HCT116 (cell line): ENCODE measurements at regions not wholly inside any gene's neighbourhood (a gene's known extent, or its start where the extent isn't known, plus 50 kb on each side); places are given as distances from the start of the nearest gene placed in this dataset.

Source experiments
- ATAC-seq: fragments of 200-7000 bp; cut with Tn5 transposase; 2 replicates; pipeline ENCODE4 v1.9.1; 2020; ENCODE audit warnings: mild to moderate bottlenecking, moderate library complexity
- BruUV-seq: library from RNA; stranded (reverse); fragments of 400-500 nt; replicated peaks from 2 replicates; lab custom pipeline; 2021; lab: Mats Ljungman, UMichigan
- CTCF ChIA-PET: fragments of 300-600 bp; sonication (Branson Sonifier 250); formaldehyde crosslinking; loops from one replicate; lab custom pipeline; 2021; ENCODE audit warnings: antibody characterized with exemption; lab: Charles Lee
- POLR2A ChIA-PET: fragments of 300-600, 350-600 bp; sonication (Branson Sonifier 250); formaldehyde crosslinking; loops from one replicate; lab custom pipeline; 2021; ENCODE audit warnings: antibody characterized with exemption; lab: Charles Lee
- RAD21 ChIA-PET, 2 experiments: fragments of 300-600 bp; sonication (Branson Sonifier 250); formaldehyde crosslinking; loops; one replicate each; lab custom pipeline; 2023; ENCODE audit warnings: low total read pairs in 2 of 2; ENCODE audit not compliant: uncharacterized antibody in 2 of 2, unreplicated experiment in 2 of 2, low non-redundant PET in 1 of 2; lab: Charles Lee
- DNase-seq: peaks from one replicate; pipeline ENCODE4 v3.0.0-alpha.2; 2010; ENCODE audit warnings: low read depth, low spot score
- H2AFZ ChIP-seq: fragments of 200-600 bp; shearing (Covaris generic), sonication (generic); 2 replicates; pipeline ENCODE4 v1.6.1; 2017; ENCODE audit warnings: low read depth, mixed run types, mixed read lengths, antibody characterized with exemption, low read length; ENCODE audit not compliant: poor library complexity, severe bottlenecking
- H3K27ac ChIP-seq: 2 replicates; pipeline ENCODE4 v1.5.1; 2012; ENCODE audit warnings: low read depth, low read length
- H3K27me3 ChIP-seq: fragments of 200-600 bp; sonication (generic); 2 replicates; pipeline ENCODE4 v1.6.1; 2016; ENCODE audit warnings: mixed run types, low read length, mixed read lengths; ENCODE audit not compliant: insufficient read depth
- H3K36me3 ChIP-seq, 2 experiments: fragments of 200-500 bp in 1 of 2; fragments of 200-600 bp in 1 of 2; sonication (Bioruptor generic) in 1 of 2; sonication (generic) in 1 of 2; 2 replicates each; pipeline versions ENCODE4 v1.5.1 to v1.6.1; 2014 to 2016; ENCODE audit warnings: low read length in 2 of 2, inconsistent platforms in 1 of 2, mixed read lengths in 1 of 2, mixed run types in 1 of 2; ENCODE audit not compliant: insufficient read depth in 2 of 2, control insufficient read depth in 1 of 2
- H3K4me1 ChIP-seq, 2 experiments: fragments of 200-600 bp in 1 of 2; sonication (generic) in 1 of 2; 2 replicates each; pipeline versions ENCODE4 v1.5.1 to v1.6.1; 2012 to 2017; ENCODE audit warnings: low read length in 2 of 2, inconsistent platforms in 1 of 2, mild to moderate bottlenecking in 1 of 2, mixed read lengths in 1 of 2, mixed run types in 1 of 2, moderate library complexity in 1 of 2; ENCODE audit not compliant: insufficient read depth in 2 of 2, control insufficient read depth in 1 of 2
- H3K4me2 ChIP-seq: fragments of 200-600 bp; sonication (generic); 2 replicates; pipeline ENCODE4 v1.6.1; 2017; ENCODE audit warnings: mixed run types, low read length, mixed read lengths
- H3K4me3 ChIP-seq, 2 experiments: fragments of 200-600 bp in 1 of 2; sonication (generic) in 1 of 2; replicated peaks in 1 of 2; 2 replicates each; pipeline ENCODE4 v1.5.1; 2011 to 2016; ENCODE audit warnings: low read length in 2 of 2, control low read depth in 1 of 2, low read depth in 1 of 2, mild to moderate bottlenecking in 1 of 2, mixed read lengths in 1 of 2, mixed run types in 1 of 2
- H3K79me2 ChIP-seq: fragments of 200-600 bp; sonication (generic); 2 replicates; pipeline ENCODE4 v1.6.1; 2017; ENCODE audit warnings: mild to moderate bottlenecking, mixed run types, low read length, moderate library complexity, mixed read lengths; ENCODE audit not compliant: insufficient read depth
- H3K9ac ChIP-seq: fragments of 200-600 bp; sonication (generic); 2 replicates; pipeline ENCODE4 v1.6.1; 2016; ENCODE audit warnings: low read length, mixed read lengths
- H3K9me2 ChIP-seq: fragments of 200-600 bp; sonication (generic), shearing (Covaris generic); 2 replicates; pipeline ENCODE4 v1.6.1; 2017; ENCODE audit warnings: mixed run types, mild to moderate bottlenecking, moderate library complexity; ENCODE audit not compliant: insufficient read depth
- H3K9me3 ChIP-seq, 2 experiments: fragments of 200-500 bp in 1 of 2; fragments of 200-600 bp in 1 of 2; sonication (Bioruptor generic) in 1 of 2; sonication (generic) in 1 of 2; 2 replicates each; pipeline ENCODE4 v1.6.1; 2014 to 2017; ENCODE audit warnings: low read length in 2 of 2, mixed read lengths in 2 of 2, inconsistent platforms in 1 of 2, low read depth in 1 of 2, mild to moderate bottlenecking in 1 of 2, mixed run types in 1 of 2, moderate library complexity in 1 of 2; ENCODE audit not compliant: control insufficient read depth in 1 of 2, insufficient read depth in 1 of 2
- H4K20me1 ChIP-seq: fragments of 200-600 bp; sonication (generic), shearing (Covaris generic); 2 replicates; pipeline ENCODE4 v1.6.1; 2017; ENCODE audit warnings: mixed run types, mild to moderate bottlenecking, moderate library complexity; ENCODE audit not compliant: insufficient read depth
- CBX3 ChIP-seq: IDR thresholded peaks from 2 replicates; pipeline ENCODE4 v1.6.1; 2012; ENCODE audit warnings: low read depth
- EZH2phosphoT487 ChIP-seq: fragments of 200-600 bp; IDR thresholded peaks from 2 replicates; pipeline ENCODE4 v1.6.1; 2018; ENCODE audit warnings: antibody characterized with exemption, borderline replicate concordance
- FOSL1 ChIP-seq: IDR thresholded peaks from 2 replicates; pipeline ENCODE4 v1.6.1; 2012; ENCODE audit warnings: low read depth
- MAX ChIP-seq: IDR thresholded peaks from 2 replicates; pipeline ENCODE4 v1.6.1; 2012
- POLR2AphosphoS5 ChIP-seq: IDR thresholded peaks from 2 replicates; pipeline ENCODE4 v1.6.1; 2011; ENCODE audit warnings: mild to moderate bottlenecking, low read depth, low read length, moderate library complexity
- SRF ChIP-seq: IDR thresholded peaks from 2 replicates; pipeline ENCODE4 v1.6.1; 2012; ENCODE audit warnings: low read depth
- YY1 ChIP-seq: IDR thresholded peaks from 2 replicates; pipeline ENCODE4 v1.6.1; 2011; ENCODE audit warnings: low read length, low read depth, moderate library complexity, mild to moderate bottlenecking; ENCODE audit not compliant: insufficient replicate concordance; ENCODE audit errors: extremely low read depth
- ZNF274 ChIP-seq: fragments of 200-500 bp; sonication (Bioruptor generic); IDR thresholded peaks from 2 replicates; pipeline ENCODE4 v1.6.1; 2014; ENCODE audit warnings: mild to moderate bottlenecking, low read depth, low read length, inconsistent platforms
- intact Hi-C: fragments of 100-400 bp; cut with micrococcal nuclease; formaldehyde crosslinking; loops from 2 replicates; pipeline ENCODE4 v1.10.0; 2022
- TF ChIP-seq, protein P1 (sequence below), 3 experiments: fragments of 200-600 bp in 1 of 3; sonication (generic) in 1 of 3; IDR thresholded peaks in 2 of 3; conservative IDR thresholded peaks in 1 of 3; 2 replicates each; pipeline ENCODE4 v1.5.1; 2012 to 2017; ENCODE audit warnings: low read depth in 2 of 3, low read length in 2 of 3, antibody characterized with exemption in 1 of 3, borderline replicate concordance in 1 of 3, control low read depth in 1 of 3, mild to moderate bottlenecking in 1 of 3, mixed read lengths in 1 of 3, mixed run types in 1 of 3, moderate library complexity in 1 of 3; ENCODE audit not compliant: insufficient read depth in 1 of 3

DNA sequence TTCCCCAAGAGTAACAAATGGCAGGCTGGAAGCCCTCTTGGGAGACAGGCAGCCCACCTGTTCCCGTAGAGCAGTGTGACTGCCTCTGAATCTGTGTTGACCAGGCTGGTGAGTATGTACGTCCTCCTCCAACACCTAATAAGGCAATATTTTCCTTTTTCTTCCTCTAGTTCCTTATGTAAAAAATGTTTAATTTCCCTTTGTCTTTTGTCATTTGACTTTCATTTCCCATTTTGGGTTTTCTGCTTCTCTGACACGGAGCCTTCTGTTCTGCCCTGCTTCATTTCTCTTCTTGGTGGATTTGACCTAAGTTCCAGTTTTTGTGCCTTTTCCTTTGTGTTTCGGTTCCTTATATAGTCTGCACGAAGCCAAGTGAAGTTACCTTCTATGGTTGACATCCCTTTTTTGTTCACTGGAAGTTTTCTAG, 65.8 kb upstream of the ATF3 start:
- BruUV-seq, result no TSS peak
- Histone ChIP-seq H3K9me2 (no peaks in the 10 kb centered on the region), H2AFZ (peak overlapping the region; percentile 63)

GRCh38 chr1:212544110-212544509, 64.5 kb upstream of the ATF3 start:
- no peak overlapping the region for H3K4me3 ChIP-seq
- H3K27me3 ChIP-seq, result no peaks in the 10 kb centered on the region
- H3K27ac ChIP-seq, result no peak overlapping the region
- peak overlapping the region; percentile 2 for H2AFZ ChIP-seq
- H3K9me3 ChIP-seq, result no peaks in the 10 kb centered on the region
- H3K9me2 ChIP-seq, result no peaks in the 10 kb centered on the region
- H3K79me2 ChIP-seq, result no peaks in the 10 kb centered on the region
- ChIA-PET RAD21 (no interaction called here), POLR2A (no interaction called here), CTCF (no interaction called here)
- no TSS peak for BruUV-seq
- H3K36me3 ChIP-seq, result no peaks in the 10 kb centered on the region
- no peak overlapping the region for H3K9ac ChIP-seq
- ATAC-seq (no peak), DNase-seq (no peak)
- no peaks in the 10 kb centered on the region for H4K20me1 ChIP-seq
- no peak overlapping the region for H3K4me2 ChIP-seq
- TF ChIP-seq CBX3 (no peak), MAX (no peak)
- TF ChIP-seq, protein P1, sequence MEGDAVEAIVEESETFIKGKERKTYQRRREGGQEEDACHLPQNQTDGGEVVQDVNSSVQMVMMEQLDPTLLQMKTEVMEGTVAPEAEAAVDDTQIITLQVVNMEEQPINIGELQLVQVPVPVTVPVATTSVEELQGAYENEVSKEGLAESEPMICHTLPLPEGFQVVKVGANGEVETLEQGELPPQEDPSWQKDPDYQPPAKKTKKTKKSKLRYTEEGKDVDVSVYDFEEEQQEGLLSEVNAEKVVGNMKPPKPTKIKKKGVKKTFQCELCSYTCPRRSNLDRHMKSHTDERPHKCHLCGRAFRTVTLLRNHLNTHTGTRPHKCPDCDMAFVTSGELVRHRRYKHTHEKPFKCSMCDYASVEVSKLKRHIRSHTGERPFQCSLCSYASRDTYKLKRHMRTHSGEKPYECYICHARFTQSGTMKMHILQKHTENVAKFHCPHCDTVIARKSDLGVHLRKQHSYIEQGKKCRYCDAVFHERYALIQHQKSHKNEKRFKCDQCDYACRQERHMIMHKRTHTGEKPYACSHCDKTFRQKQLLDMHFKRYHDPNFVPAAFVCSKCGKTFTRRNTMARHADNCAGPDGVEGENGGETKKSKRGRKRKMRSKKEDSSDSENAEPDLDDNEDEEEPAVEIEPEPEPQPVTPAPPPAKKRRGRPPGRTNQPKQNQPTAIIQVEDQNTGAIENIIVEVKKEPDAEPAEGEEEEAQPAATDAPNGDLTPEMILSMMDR (IDR thresholded peaks at IDR 0.05 in 2 of 3, conservative IDR thresholded peaks at IDR 0.05 in 1 of 3; ENCODE audit: borderline replicate concordance in 1 of 3, insufficient read depth in 1 of 3, low read depth in 2 of 3, low read length in 2 of 3), result no peak
- intact Hi-C loops, result no loop called here
- no peaks in the 10 kb centered on the region for H3K4me1 ChIP-seq

More for the DNA sequence above, 65.8 kb upstream of the ATF3 start:
- intact Hi-C loops, result no loop called here
- Histone ChIP-seq H4K20me1 (no peaks in the 10 kb centered on the region), H3K79me2 (no peaks in the 10 kb centered on the region), H3K27ac (no peak overlapping the region), H3K36me3 (no peaks in the 10 kb centered on the region), H3K9ac (no peak overlapping the region), H3K27me3 (no peaks in the 10 kb centered on the region), H3K4me3 (no peak overlapping the region), H3K9me3 (no peaks in the 10 kb centered on the region), H3K4me2 (no peak overlapping the region), H3K4me1 (no peaks in the 10 kb centered on the region)
- POLR2A ChIA-PET, result no interaction called here
- ATAC-seq, result no peak
- CTCF ChIA-PET, result no interaction called here
- TF ChIP-seq ZNF274, result no peak
- TF ChIP-seq, protein P1 (IDR thresholded peaks at IDR 0.05 in 2 of 3, conservative IDR thresholded peaks at IDR 0.05 in 1 of 3; ENCODE audit: borderline replicate concordance in 1 of 3, insufficient read depth in 1 of 3, low read depth in 2 of 3, low read length in 2 of 3), result no peak
- no peak for TF ChIP-seq FOSL1
- TF ChIP-seq YY1, result no peak
- TF ChIP-seq POLR2AphosphoS5, result no peak
- TF ChIP-seq SRF, result no peak
- no peak for TF ChIP-seq EZH2phosphoT487
- no peak for DNase-seq
- RAD21 ChIA-PET, result no interaction called here
